Stimulated activated CD8-positive, alpha-beta memory T cell treated with anti-CD3 and anti-CD28 coated beads, Interleukin-4, amount 100 ng/mL, for 1 hour (primary cell): ENCODE measurements at regions not wholly inside any gene's neighbourhood (a gene's known extent, or its start where the extent isn't known, plus 50 kb on each side); places are given as distances from the start of the nearest gene placed in this dataset.
A peak's percentile ranks its signal among the peaks of the same experiment; 100 is the strongest.
"Not testable (repeated sequence)": the region's sequence is repeated elsewhere in the genome, so short reads cannot be mapped to it uniquely, and the experiment has no call there.

Experiments
- DNase-seq, 2 donors: peaks; one replicate each; pipeline ENCODE4 v3.0.0-alpha.2; 2020; ENCODE audit warnings: low read depth in 2 of 2, low spot score in 1 of 2

- not testable (repeated sequence) for DNase-seq
These were observed 59.2 kb downstream of the CXorf49B start for GRCh38 chrX:71822314-71822713.

- DNase-seq = no peak
These were observed 60.4 kb downstream of the CXorf49B start for GRCh38 chrX:71823391-71824057.

DNA sequence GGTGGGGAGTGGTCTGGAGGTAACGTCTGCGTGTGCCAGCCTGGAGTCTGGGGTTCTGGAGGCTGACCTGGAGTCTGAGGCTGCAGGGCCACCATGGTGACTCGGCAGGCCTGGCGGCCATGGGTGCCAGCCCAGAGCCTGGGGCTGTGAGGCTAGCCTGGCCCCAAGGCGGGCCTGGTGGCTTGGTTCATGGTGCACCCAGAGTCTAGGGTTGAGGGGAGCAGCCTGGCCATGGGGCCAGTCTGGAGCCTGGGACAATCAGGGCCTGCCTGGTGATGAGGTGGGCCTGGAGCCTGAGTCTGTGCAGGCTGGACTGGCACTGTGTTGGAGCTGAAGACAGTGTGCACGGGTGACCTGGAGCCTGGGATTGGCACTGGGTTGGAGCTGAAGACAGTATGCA lies 64.9 kb downstream of the CXorf49B start:
- DNase-seq = no peak

DNA sequence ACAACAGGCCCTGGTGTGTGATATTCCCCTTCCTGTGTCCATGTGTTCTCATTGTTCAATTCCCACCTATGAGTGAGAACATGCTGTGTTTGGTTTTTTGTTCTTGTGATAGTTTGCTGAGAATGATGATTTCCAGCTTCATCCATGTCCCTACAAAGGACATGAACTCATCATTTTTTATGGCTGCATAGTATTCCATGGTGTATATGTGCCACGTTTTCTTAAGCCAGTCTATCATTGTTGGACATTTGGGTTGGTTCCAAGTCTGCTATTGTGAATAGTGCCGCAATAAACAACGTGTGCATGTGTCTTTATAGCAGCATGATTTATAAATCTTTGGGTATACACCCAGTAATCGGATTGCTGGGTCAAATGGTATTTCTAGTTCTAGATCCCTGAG lies 72.6 kb upstream of the NHSL2 start:
- DNase-seq = not testable (repeated sequence)

- DNase-seq = no peak
These were observed 64.2 kb upstream of the NHSL2 start for GRCh38 chrX:71846429-71846828.

DNA sequence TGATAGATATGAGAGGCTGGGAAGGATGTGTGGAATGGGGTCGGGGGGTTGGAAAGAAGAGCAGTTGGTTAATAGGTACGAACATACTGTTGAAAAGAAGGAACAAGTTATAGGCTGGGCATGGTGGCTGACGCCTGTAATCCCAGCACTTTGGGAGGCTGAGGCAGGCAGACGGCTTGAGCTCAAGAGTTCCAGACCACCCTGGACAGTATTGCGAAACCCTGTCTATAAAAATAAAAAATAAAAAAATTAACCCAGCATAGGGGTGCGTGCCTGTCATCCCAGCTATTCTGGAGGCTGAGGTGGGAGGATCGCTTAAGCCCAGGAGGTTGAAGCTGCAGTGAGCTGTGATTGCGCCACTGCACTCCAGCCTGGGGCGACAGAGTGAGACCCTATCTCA lies 58.5 kb upstream of the NHSL2 start:
- DNase-seq = no peak

GRCh38 chrX:71859637-71860036 lies 51.0 kb upstream of the NHSL2 start:
- peak in 1 of 2 donors; percentile 3 for DNase-seq
